A673 (cell line): ENCODE measurements at regions not wholly inside any gene's neighbourhood (a gene's known extent, or its start where the extent isn't known, plus 50 kb on each side); places are given as distances from the start of the nearest gene placed in this dataset.

Experiments
- BruUV-seq: library from RNA; stranded (reverse); fragments of 400-500 nt; replicated peaks from 2 replicates; lab custom pipeline; 2021; lab: Mats Ljungman, UMichigan
- CTCF ChIA-PET: fragments of 300-600 bp; sonication (Branson Sonifier 250); formaldehyde crosslinking; loops from one replicate; lab custom pipeline; 2022; ENCODE audit warnings: antibody characterized with exemption; lab: Charles Lee
- POLR2A ChIA-PET: fragments of 300-600 bp; sonication (Branson Sonifier 250); formaldehyde crosslinking; loops from one replicate; lab custom pipeline; 2022; ENCODE audit warnings: antibody characterized with exemption; ENCODE audit not compliant: low non-redundant PET; lab: Charles Lee
- DNase-seq: peaks from one replicate; pipeline ENCODE4 v3.0.0-alpha.2; 2015; ENCODE audit warnings: low spot score
- H3K27ac ChIP-seq: fragments of 200-600 bp; sonication (generic); 2 replicates; pipeline ENCODE4 v1.5.1; 2016; ENCODE audit warnings: mixed run types, low read depth, mild to moderate bottlenecking, mixed read lengths, antibody characterized with exemption, low read length; ENCODE audit not compliant: poor library complexity, severe bottlenecking
- H3K27me3 ChIP-seq: fragments of 200-600 bp; sonication (generic); replicated peaks from 2 replicates; pipeline ENCODE4 v1.6.1; 2017; ENCODE audit warnings: mixed run types, low read depth, mild to moderate bottlenecking, mixed read lengths, antibody characterized with exemption, low read length; ENCODE audit not compliant: insufficient read depth, poor library complexity
- H3K36me3 ChIP-seq: fragments of 200-600 bp; sonication (generic); 2 replicates; pipeline ENCODE4 v1.6.1; 2016; ENCODE audit warnings: mixed run types, mild to moderate bottlenecking, mixed read lengths, antibody characterized with exemption, low read length; ENCODE audit not compliant: insufficient read depth, poor library complexity, severe bottlenecking
- H3K4me1 ChIP-seq: fragments of 200-600 bp; sonication (generic); 2 replicates; pipeline ENCODE4 v1.6.1; 2017; ENCODE audit warnings: mixed run types, mild to moderate bottlenecking, mixed read lengths, antibody characterized with exemption, low read length; ENCODE audit not compliant: insufficient read depth, poor library complexity, severe bottlenecking
- H3K4me3 ChIP-seq: fragments of 200-600 bp; sonication (generic); 2 replicates; pipeline ENCODE4 v1.5.1; 2016; ENCODE audit warnings: low read depth, mixed run types, mild to moderate bottlenecking, mixed read lengths, low read length; ENCODE audit not compliant: poor library complexity, severe bottlenecking
- H3K9me3 ChIP-seq: fragments of 200-600 bp; sonication (generic); 2 replicates; pipeline ENCODE4 v1.6.1; 2016; ENCODE audit warnings: mixed run types, low read depth, mild to moderate bottlenecking, mixed read lengths, antibody characterized with exemption, low read length; ENCODE audit not compliant: poor library complexity, severe bottlenecking
- EZH2 ChIP-seq: fragments of 200-600 bp; sonication (generic); IDR thresholded peaks from 2 replicates; pipeline ENCODE4 v1.6.1; 2017; ENCODE audit warnings: borderline replicate concordance, low read depth, mild to moderate bottlenecking, mixed read lengths, antibody characterized with exemption, low read length; ENCODE audit not compliant: poor library complexity, severe bottlenecking
- intact Hi-C: fragments of 100-400 bp; cut with micrococcal nuclease; formaldehyde crosslinking; loops from one replicate; pipeline ENCODE4 v1.10.0; 2022; ENCODE audit not compliant: unreplicated experiment
- TF ChIP-seq, protein P1 (sequence below): fragments of 300-800, 200-600 bp; sonication (generic); conservative IDR thresholded peaks from 2 replicates; pipeline ENCODE4 v1.5.1; 2017; ENCODE audit warnings: low read depth, mild to moderate bottlenecking, antibody characterized with exemption, low read length, moderate library complexity, mixed read lengths

DNA sequence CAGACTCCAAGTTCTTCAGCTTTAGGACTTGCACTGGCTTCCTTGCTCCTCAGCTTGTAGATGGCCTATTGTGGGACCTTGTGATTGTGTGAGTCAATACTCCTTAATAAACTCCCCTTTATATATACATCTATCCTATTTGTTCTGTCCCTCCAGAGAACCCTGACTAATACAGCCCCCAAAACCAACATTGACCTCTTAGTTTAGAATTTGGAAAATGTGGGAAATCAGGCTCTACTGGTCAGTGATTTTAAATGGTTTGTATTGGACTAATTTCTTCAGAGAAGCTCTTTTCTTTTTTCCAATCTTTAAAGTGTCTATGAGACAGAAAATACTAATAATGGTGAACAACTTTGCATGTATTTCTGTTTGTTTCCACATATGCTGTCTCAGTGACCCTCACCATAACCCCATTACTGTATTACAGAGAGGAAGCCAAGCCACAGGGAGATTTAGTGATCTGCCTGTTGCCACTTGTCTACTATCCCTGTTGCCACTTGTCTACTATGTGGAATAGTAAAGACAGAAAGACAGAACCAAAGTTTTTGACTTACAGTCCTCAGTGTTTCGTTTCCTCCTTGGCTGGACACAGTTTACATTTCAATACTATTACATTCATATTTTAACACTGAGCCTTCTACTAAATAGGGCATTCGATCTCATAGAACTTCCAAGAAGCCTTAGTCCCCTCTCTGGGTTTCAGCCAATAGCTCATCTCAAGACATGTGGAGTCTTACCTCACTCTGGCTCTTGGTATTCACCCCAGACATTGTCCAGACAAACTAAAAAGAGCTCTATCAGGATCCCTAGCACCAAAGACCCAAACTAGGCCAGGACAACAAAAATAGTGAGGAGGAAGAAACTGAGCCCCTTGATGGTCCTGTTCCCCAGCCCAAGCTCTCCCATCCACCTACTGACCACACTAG is 121.0 kb downstream of the AKR1D1 start:
- Histone ChIP-seq H3K4me1 (no peaks in the 10 kb centered on the region), H3K27me3 (no peaks in the 10 kb centered on the region), H3K36me3 (no peaks in the 10 kb centered on the region), H3K9me3 (no peaks in the 10 kb centered on the region), H3K4me3 (no peak overlapping the region), H3K27ac (no peak overlapping the region)
- TF ChIP-seq, protein P1, sequence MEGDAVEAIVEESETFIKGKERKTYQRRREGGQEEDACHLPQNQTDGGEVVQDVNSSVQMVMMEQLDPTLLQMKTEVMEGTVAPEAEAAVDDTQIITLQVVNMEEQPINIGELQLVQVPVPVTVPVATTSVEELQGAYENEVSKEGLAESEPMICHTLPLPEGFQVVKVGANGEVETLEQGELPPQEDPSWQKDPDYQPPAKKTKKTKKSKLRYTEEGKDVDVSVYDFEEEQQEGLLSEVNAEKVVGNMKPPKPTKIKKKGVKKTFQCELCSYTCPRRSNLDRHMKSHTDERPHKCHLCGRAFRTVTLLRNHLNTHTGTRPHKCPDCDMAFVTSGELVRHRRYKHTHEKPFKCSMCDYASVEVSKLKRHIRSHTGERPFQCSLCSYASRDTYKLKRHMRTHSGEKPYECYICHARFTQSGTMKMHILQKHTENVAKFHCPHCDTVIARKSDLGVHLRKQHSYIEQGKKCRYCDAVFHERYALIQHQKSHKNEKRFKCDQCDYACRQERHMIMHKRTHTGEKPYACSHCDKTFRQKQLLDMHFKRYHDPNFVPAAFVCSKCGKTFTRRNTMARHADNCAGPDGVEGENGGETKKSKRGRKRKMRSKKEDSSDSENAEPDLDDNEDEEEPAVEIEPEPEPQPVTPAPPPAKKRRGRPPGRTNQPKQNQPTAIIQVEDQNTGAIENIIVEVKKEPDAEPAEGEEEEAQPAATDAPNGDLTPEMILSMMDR = no peak
- no peak for TF ChIP-seq EZH2
- no TSS peak for BruUV-seq
- ChIA-PET CTCF (no interaction called here), POLR2A (no interaction called here)
- DNase-seq = no peak
- intact Hi-C loops = no loop called here

DNA sequence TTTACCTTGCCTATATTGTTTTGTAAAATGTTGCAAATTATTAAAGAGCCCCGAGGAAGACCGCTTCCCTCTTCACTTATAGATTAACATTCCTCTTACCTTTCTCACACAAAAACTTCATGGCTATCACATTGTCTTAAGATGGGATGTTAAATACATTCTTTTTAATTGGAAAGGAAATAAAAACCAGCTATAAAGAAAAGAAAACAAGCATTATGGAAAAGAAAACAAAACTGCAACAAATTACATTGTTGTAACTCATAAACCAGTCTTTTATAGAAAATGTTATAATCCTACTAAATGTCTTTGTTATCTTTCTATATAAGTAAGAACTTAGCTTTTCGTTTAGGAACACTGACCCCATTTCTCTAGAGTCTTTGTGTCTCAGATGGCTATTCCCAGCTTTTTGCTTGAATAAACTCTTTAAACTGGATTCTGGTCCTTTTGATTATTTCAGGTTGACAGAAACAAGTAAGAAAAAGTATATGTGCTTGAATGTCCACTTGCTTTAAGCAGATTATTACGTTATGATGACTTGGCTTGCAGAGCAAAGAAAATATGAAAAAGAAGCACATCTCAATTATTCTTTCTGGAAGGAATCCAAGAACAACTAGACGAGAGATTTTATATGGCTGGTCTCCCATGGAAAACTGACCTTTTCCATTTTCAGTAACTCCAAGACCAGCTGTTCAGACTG is 128.2 kb downstream of the AKR1D1 start:
- no TSS peak for BruUV-seq
- Histone ChIP-seq H3K4me1 (no peaks in the 10 kb centered on the region), H3K27me3 (no peaks in the 10 kb centered on the region), H3K36me3 (no peaks in the 10 kb centered on the region), H3K4me3 (no peak overlapping the region), H3K9me3 (no peaks in the 10 kb centered on the region), H3K27ac (no peak overlapping the region)
- intact Hi-C loops = no loop called here
- DNase-seq = no peak
- CTCF ChIA-PET = interaction anchor here (0.6 kb wide), 1 partner anchor 203 kb away, joined by 3 read pairs; the partner anchor contains the start of gene CREB3L2
- POLR2A ChIA-PET = no interaction called here
- TF ChIP-seq, protein P1 = no peak
- TF ChIP-seq EZH2 = no peak

DNA sequence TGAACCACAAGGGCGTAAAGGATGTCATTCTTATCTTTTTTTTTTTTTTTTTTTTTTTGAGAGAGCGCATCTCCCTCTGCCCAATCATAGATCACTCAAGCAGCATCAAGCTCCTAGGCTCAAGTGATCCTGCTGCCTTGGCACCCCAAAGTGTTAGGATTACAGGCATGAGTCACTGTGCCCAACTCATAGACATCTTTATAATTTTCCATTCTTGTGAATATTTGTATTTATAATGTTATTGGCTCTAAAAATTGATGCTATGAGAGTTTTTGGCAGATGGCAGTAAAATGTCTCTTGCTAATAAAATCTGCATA is 128.7 kb downstream of the AKR1D1 start:
- H3K4me3 ChIP-seq = no peak overlapping the region
- no peaks in the 10 kb centered on the region for H3K4me1 ChIP-seq
- no peaks in the 10 kb centered on the region for H3K9me3 ChIP-seq
- intact Hi-C loops = no loop called here
- CTCF ChIA-PET = no interaction called here
- POLR2A ChIA-PET = no interaction called here
- no TSS peak for BruUV-seq
- no peak for DNase-seq
- no peak for TF ChIP-seq EZH2
- TF ChIP-seq, protein P1 = no peak
- H3K27me3 ChIP-seq = no peaks in the 10 kb centered on the region
- H3K27ac ChIP-seq = no peak overlapping the region
- H3K36me3 ChIP-seq = no peaks in the 10 kb centered on the region
